ENCODE measurements at regions not wholly inside any gene's neighbourhood (a gene's known extent, or its start where the extent isn't known, plus 50 kb on each side); places are given as distances from the start of the nearest gene placed in this dataset.

- TF ChIP-seq POLR2AphosphoS5 (IDR thresholded peaks at IDR 0.05) (peak; percentile 33 to 68), POLR2A (IDR thresholded peaks at IDR 0.05) (no peak)
Observed at GRCh38 chr3:72347819-72348319, 500.4 kb downstream of the SHQ1 start.
